HG03558 (cell line): ENCODE measurements at regions not wholly inside any gene's neighbourhood (a gene's known extent, or its start where the extent isn't known, plus 50 kb on each side); places are given as distances from the start of the nearest gene placed in this dataset.
A peak's percentile ranks its signal among the peaks of the same experiment; 100 is the strongest.

ENCODE experiments used
- ATAC-seq: cut with Tn5 transposase; IDR thresholded peaks from one replicate; pipeline ENCODE4 v1.9.1; 2021; ENCODE audit warnings: moderate number of reproducible peaks; ENCODE audit not compliant: unreplicated experiment; ENCODE audit errors: extremely low read depth

GRCh38 chr2:226447338-226448300 is 352.0 kb downstream of the IRS1 start:
- no peak for ATAC-seq

GRCh38 chr2:226446406-226447001 is 353.1 kb downstream of the IRS1 start:
- no peak for ATAC-seq

- no peak for ATAC-seq
These were observed 354.3 kb downstream of the IRS1 start for GRCh38 chr2:226445216-226445861.

- no peak for ATAC-seq
These were observed 356.5 kb downstream of the IRS1 start for GRCh38 chr2:226443112-226443511.

- ATAC-seq: no peak
These were observed 359.3 kb downstream of the IRS1 start for GRCh38 chr2:226440127-226440918.

GRCh38 chr2:226439337-226439736 is 360.3 kb downstream of the IRS1 start:
- ATAC-seq: no peak

- ATAC-seq: no peak
These were observed 364.5 kb downstream of the IRS1 start for GRCh38 chr2:226435146-226435545.

- ATAC-seq: no peak
These were observed 364.9 kb downstream of the IRS1 start for GRCh38 chr2:226434702-226435101.

GRCh38 chr2:226431288-226431948 is 368.2 kb downstream of the IRS1 start:
- no peak for ATAC-seq

GRCh38 chr2:226429476-226429875 is 370.1 kb downstream of the IRS1 start:
- ATAC-seq: no peak

GRCh38 chr2:226427538-226428307 is 371.9 kb downstream of the IRS1 start:
- no peak for ATAC-seq

- no peak for ATAC-seq
These were observed 373.3 kb downstream of the IRS1 start for GRCh38 chr2:226426292-226426736.

- no peak for ATAC-seq
These were observed 374.6 kb downstream of the IRS1 start for GRCh38 chr2:226424971-226425370.

GRCh38 chr2:226423498-226423960 is 376.1 kb downstream of the IRS1 start:
- peak; percentile 80 for ATAC-seq

GRCh38 chr2:226420646-226421045 is 379.0 kb downstream of the IRS1 start:
- no peak for ATAC-seq

- ATAC-seq: no peak
These were observed 381.1 kb downstream of the IRS1 start for GRCh38 chr2:226418521-226418920.

- no peak for ATAC-seq
These were observed 385.3 kb downstream of the IRS1 start for GRCh38 chr2:226414335-226414734.

GRCh38 chr2:226413498-226414130 is 386.0 kb downstream of the IRS1 start:
- ATAC-seq: no peak
